ENCODE measurements at regions not wholly inside any gene's neighbourhood (a gene's known extent, or its start where the extent isn't known, plus 50 kb on each side); places are given as distances from the start of the nearest gene placed in this dataset.

GRCh38 chr11:19323502-19323901 is 82.8 kb upstream of the E2F8 start:
- TF ChIP-seq EP300 (IDR thresholded peaks at IDR 0.05; ENCODE audit: borderline replicate concordance) (no peak), EGR1 (IDR thresholded peaks at IDR 0.05) (no peak), RAD21 (IDR thresholded peaks at IDR 0.05; ENCODE audit: low read depth) (no peak), YY1 (IDR thresholded peaks at IDR 0.05; ENCODE audit: low read depth) (no peak), MAX (IDR thresholded peaks at IDR 0.05) (no peak), USF1 (IDR thresholded peaks at IDR 0.05) (no peak)

- no peak for TF ChIP-seq CEBPB (IDR thresholded peaks at IDR 0.05)
- TF ChIP-seq FOXM1 (IDR thresholded peaks at IDR 0.05; ENCODE audit: borderline replicate concordance, low read depth), result no peak
- TF ChIP-seq EP300 (IDR thresholded peaks at IDR 0.05; ENCODE audit: borderline replicate concordance), result no peak
- TF ChIP-seq TCF12 (IDR thresholded peaks at IDR 0.05; ENCODE audit: low read depth), result no peak
- TF ChIP-seq EGR1 (IDR thresholded peaks at IDR 0.05), result no peak
- TF ChIP-seq REST (IDR thresholded peaks at IDR 0.05; ENCODE audit: low read depth), result no peak
- no peak for TF ChIP-seq NFIC (IDR thresholded peaks at IDR 0.05)
- TF ChIP-seq USF1 (IDR thresholded peaks at IDR 0.05), result no peak
- no peak for TF ChIP-seq MAX (IDR thresholded peaks at IDR 0.05)
- no peak for TF ChIP-seq ZBTB7A (IDR thresholded peaks at IDR 0.05; ENCODE audit: low read depth)
- no peak for TF ChIP-seq CREB1 (IDR thresholded peaks at IDR 0.05; ENCODE audit: low read depth)
- no peak for TF ChIP-seq RAD21 (IDR thresholded peaks at IDR 0.05; ENCODE audit: low read depth)
- no peak for TF ChIP-seq TAF1 (IDR thresholded peaks at IDR 0.05; ENCODE audit: low read depth)
- TF ChIP-seq YY1 (IDR thresholded peaks at IDR 0.05; ENCODE audit: low read depth), result no peak
- no peak for TF ChIP-seq TEAD4 (IDR thresholded peaks at IDR 0.05)
These were observed 80.6 kb upstream of the E2F8 start for GRCh38 chr11:19321351-19321750.

- TF ChIP-seq EP300 (IDR thresholded peaks at IDR 0.05; ENCODE audit: borderline replicate concordance) (no peak), CREB1 (IDR thresholded peaks at IDR 0.05; ENCODE audit: low read depth) (no peak), RAD21 (IDR thresholded peaks at IDR 0.05; ENCODE audit: low read depth) (no peak), USF1 (IDR thresholded peaks at IDR 0.05) (no peak), NFIC (IDR thresholded peaks at IDR 0.05) (no peak), MAX (IDR thresholded peaks at IDR 0.05) (no peak), TAF1 (IDR thresholded peaks at IDR 0.05; ENCODE audit: low read depth) (no peak), CEBPB (IDR thresholded peaks at IDR 0.05) (no peak), YY1 (IDR thresholded peaks at IDR 0.05; ENCODE audit: low read depth) (no peak), TCF12 (IDR thresholded peaks at IDR 0.05; ENCODE audit: low read depth) (no peak), TEAD4 (IDR thresholded peaks at IDR 0.05) (no peak)
These were observed 80.1 kb upstream of the E2F8 start for GRCh38 chr11:19320827-19321226.

GRCh38 chr11:19316434-19316833 is 75.7 kb upstream of the E2F8 start:
- TF ChIP-seq CEBPB (IDR thresholded peaks at IDR 0.05) (no peak), RAD21 (IDR thresholded peaks at IDR 0.05; ENCODE audit: low read depth) (no peak), REST (IDR thresholded peaks at IDR 0.05; ENCODE audit: low read depth) (no peak), MAX (IDR thresholded peaks at IDR 0.05) (no peak), EGR1 (IDR thresholded peaks at IDR 0.05) (no peak), TEAD4 (IDR thresholded peaks at IDR 0.05) (no peak), USF1 (IDR thresholded peaks at IDR 0.05) (no peak), NFIC (IDR thresholded peaks at IDR 0.05) (no peak), FOXM1 (IDR thresholded peaks at IDR 0.05; ENCODE audit: borderline replicate concordance, low read depth) (no peak), TCF12 (IDR thresholded peaks at IDR 0.05; ENCODE audit: low read depth) (no peak), TAF1 (IDR thresholded peaks at IDR 0.05; ENCODE audit: low read depth) (no peak), EP300 (IDR thresholded peaks at IDR 0.05; ENCODE audit: borderline replicate concordance) (no peak)

GRCh38 chr11:19315511-19315910 is 74.8 kb upstream of the E2F8 start:
- TF ChIP-seq FOXM1 (IDR thresholded peaks at IDR 0.05; ENCODE audit: borderline replicate concordance, low read depth), result no peak
- no peak for TF ChIP-seq CREB1 (IDR thresholded peaks at IDR 0.05; ENCODE audit: low read depth)
- TF ChIP-seq TAF1 (IDR thresholded peaks at IDR 0.05; ENCODE audit: low read depth), result no peak
- TF ChIP-seq NFIC (IDR thresholded peaks at IDR 0.05), result no peak
- TF ChIP-seq EP300 (IDR thresholded peaks at IDR 0.05; ENCODE audit: borderline replicate concordance), result no peak
- TF ChIP-seq MAX (IDR thresholded peaks at IDR 0.05), result no peak
- TF ChIP-seq CEBPB (IDR thresholded peaks at IDR 0.05), result no peak
- no peak for TF ChIP-seq YY1 (IDR thresholded peaks at IDR 0.05; ENCODE audit: low read depth)
- no peak for TF ChIP-seq TCF12 (IDR thresholded peaks at IDR 0.05; ENCODE audit: low read depth)
- no peak for TF ChIP-seq ZBTB7A (IDR thresholded peaks at IDR 0.05; ENCODE audit: low read depth)
- TF ChIP-seq EGR1 (IDR thresholded peaks at IDR 0.05), result no peak
- no peak for TF ChIP-seq USF1 (IDR thresholded peaks at IDR 0.05)
- TF ChIP-seq TEAD4 (IDR thresholded peaks at IDR 0.05), result no peak
- no peak for TF ChIP-seq RAD21 (IDR thresholded peaks at IDR 0.05; ENCODE audit: low read depth)
- no peak for TF ChIP-seq REST (IDR thresholded peaks at IDR 0.05; ENCODE audit: low read depth)

All from Ishikawa (cell line).